ENCODE measurements at regions not wholly inside any gene's neighbourhood (a gene's known extent, or its start where the extent isn't known, plus 50 kb on each side); places are given as distances from the start of the nearest gene placed in this dataset.

DNA sequence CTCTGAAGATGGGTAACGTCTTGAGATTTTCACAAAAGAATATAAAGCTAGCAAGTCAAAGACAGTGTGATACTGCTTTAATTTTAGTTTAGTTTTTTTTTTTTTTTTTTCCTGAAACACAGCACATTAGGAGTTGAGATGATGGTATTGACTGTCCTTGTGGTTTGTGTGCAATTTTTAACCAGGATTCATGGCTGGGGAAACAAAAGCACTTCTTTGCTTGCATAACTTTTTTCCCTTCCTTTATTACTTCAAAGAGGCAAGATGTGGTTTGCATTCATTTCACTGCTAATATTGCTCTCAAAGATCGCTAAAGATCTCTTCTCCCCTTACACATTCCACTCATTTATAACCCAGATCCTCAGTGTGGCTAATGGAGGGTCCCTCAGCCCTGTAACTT, 157.1 kb upstream of the PZP start:
- no peak for TF ChIP-seq RAD21 (conservative IDR thresholded peaks at IDR 0.05)
- TF ChIP-seq, protein P1, sequence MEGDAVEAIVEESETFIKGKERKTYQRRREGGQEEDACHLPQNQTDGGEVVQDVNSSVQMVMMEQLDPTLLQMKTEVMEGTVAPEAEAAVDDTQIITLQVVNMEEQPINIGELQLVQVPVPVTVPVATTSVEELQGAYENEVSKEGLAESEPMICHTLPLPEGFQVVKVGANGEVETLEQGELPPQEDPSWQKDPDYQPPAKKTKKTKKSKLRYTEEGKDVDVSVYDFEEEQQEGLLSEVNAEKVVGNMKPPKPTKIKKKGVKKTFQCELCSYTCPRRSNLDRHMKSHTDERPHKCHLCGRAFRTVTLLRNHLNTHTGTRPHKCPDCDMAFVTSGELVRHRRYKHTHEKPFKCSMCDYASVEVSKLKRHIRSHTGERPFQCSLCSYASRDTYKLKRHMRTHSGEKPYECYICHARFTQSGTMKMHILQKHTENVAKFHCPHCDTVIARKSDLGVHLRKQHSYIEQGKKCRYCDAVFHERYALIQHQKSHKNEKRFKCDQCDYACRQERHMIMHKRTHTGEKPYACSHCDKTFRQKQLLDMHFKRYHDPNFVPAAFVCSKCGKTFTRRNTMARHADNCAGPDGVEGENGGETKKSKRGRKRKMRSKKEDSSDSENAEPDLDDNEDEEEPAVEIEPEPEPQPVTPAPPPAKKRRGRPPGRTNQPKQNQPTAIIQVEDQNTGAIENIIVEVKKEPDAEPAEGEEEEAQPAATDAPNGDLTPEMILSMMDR (IDR thresholded peaks at IDR 0.05; ENCODE audit: poor library complexity, severe bottlenecking): no peak
